AG04450 (cell line): ENCODE measurements at regions not wholly inside any gene's neighbourhood (a gene's known extent, or its start where the extent isn't known, plus 50 kb on each side); places are given as distances from the start of the nearest gene placed in this dataset.

Experiments used
- CTCF ChIA-PET: fragments of 300-600, 350-600 bp; formaldehyde crosslinking; extraction: SDS; loops from one replicate; lab custom pipeline; 2022; ENCODE audit warnings: antibody characterized with exemption, inconsistent platforms; lab: Charles Lee
- POLR2A ChIA-PET: fragments of 350-600 bp; formaldehyde crosslinking; extraction: SDS; loops from one replicate; lab custom pipeline; 2021; ENCODE audit warnings: antibody characterized with exemption, inconsistent platforms; lab: Yijun Ruan, JAX
- DNase-seq: peaks from one replicate; pipeline ENCODE4 v3.0.0-alpha.2; 2011; ENCODE audit warnings: low read depth, low spot score
- H3K27ac ChIP-seq: one replicate; pipeline ENCODE4 v1.5.1; 2012; ENCODE audit warnings: low read depth, low read length, control low read depth
- H3K27me3 ChIP-seq: one replicate; pipeline ENCODE4 v1.6.0; 2012; ENCODE audit warnings: low read length; ENCODE audit not compliant: control insufficient read depth, insufficient read depth
- H3K4me3 ChIP-seq: 2 replicates; pipeline ENCODE4 v1.5.1; 2011; ENCODE audit warnings: mild to moderate bottlenecking, low read depth, low read length, control low read depth
- H3K9me3 ChIP-seq: 2 replicates; pipeline ENCODE4 v1.5.1; 2012; ENCODE audit warnings: low read length; ENCODE audit not compliant: control insufficient read depth, insufficient read depth
- CTCF ChIP-seq: IDR thresholded peaks from 2 replicates; pipeline ENCODE4 v1.5.1; 2011; ENCODE audit warnings: low read depth, low read length, control low read depth, inconsistent platforms

- Histone ChIP-seq H3K27me3 (no peaks in the 10 kb centered on the region), H3K9me3 (no peaks in the 10 kb centered on the region), H3K4me3 (no peak overlapping the region), H3K27ac (no peak overlapping the region)
- ChIA-PET POLR2A (no interaction called here), CTCF (no interaction called here)
- no peak for TF ChIP-seq CTCF
- no peak for DNase-seq
These were observed 146.9 kb upstream of the MYLIP start for GRCh38 chr6:15981956-15982355.

DNA sequence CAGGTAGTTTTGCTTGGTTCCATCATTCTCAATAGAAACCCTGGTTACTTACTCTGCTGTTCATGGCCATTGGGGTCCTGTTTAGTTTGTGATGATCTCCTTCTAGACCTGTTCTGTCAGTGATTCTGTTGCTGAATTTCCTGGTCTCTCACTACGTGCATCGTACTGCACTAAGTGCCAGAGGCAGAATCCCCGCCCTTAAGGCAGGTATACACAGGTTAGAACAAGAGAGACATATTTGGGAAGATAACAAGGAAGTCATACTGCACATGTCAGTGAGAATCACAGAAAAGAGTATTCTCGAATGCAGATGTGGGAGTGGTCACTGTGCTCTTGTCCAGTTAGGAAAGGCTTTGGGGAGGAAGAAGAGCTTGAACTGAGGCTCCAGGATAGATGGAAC, 148.1 kb upstream of the MYLIP start:
- POLR2A ChIA-PET = no interaction called here
- no peaks in the 10 kb centered on the region for H3K9me3 ChIP-seq

DNA sequence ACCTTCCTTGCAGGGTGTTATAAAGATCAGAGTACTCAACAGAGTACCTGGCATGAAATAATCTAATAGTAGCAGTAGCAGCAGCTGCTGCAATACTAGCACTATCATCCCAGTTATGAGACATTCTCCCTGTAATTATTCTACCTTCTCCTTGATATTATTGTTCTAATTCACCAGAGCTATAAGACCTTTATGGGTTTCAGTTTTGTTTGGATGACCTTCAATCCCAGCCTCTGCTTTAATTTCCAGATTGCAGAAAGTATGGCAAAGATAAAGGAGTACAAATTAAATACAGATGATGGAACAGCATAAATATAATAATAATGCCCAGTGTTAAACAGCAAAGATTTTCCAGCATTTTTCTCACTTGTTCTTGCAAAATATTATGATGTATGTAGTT, 150.5 kb upstream of the MYLIP start:
- no peak overlapping the region for H3K27ac ChIP-seq
- DNase-seq = no peak
- CTCF ChIA-PET = no interaction called here

More for the DNA sequence above, 148.1 kb upstream of the MYLIP start:
- H3K27ac ChIP-seq = no peak overlapping the region
- CTCF ChIA-PET = no interaction called here
- H3K27me3 ChIP-seq = no peaks in the 10 kb centered on the region
- TF ChIP-seq CTCF = no peak
- no peak overlapping the region for H3K4me3 ChIP-seq
- no peak for DNase-seq

GRCh38 chr6:15977050-15977449, 151.8 kb upstream of the MYLIP start:
- Histone ChIP-seq H3K9me3 (no peaks in the 10 kb centered on the region), H3K27me3 (no peaks in the 10 kb centered on the region), H3K27ac (no peak overlapping the region), H3K4me3 (no peak overlapping the region)
- ChIA-PET CTCF (no interaction called here), POLR2A (no interaction called here)
- no peak for TF ChIP-seq CTCF
- DNase-seq = no peak

More for the DNA sequence above, 150.5 kb upstream of the MYLIP start:
- H3K4me3 ChIP-seq = no peak overlapping the region
- TF ChIP-seq CTCF = no peak
- H3K27me3 ChIP-seq = no peaks in the 10 kb centered on the region
- H3K9me3 ChIP-seq = no peaks in the 10 kb centered on the region
- POLR2A ChIA-PET = no interaction called here

GRCh38 chr6:15974817-15975216, 154.1 kb upstream of the MYLIP start:
- Histone ChIP-seq H3K27me3 (no peaks in the 10 kb centered on the region), H3K4me3 (no peak overlapping the region), H3K27ac (no peak overlapping the region), H3K9me3 (no peaks in the 10 kb centered on the region)
- no peak for TF ChIP-seq CTCF
- DNase-seq = no peak
- ChIA-PET POLR2A (no interaction called here), CTCF (no interaction called here)
